A549 (cell line): ENCODE measurements at regions not wholly inside any gene's neighbourhood (a gene's known extent, or its start where the extent isn't known, plus 50 kb on each side); places are given as distances from the start of the nearest gene placed in this dataset.

Experiments
- ATAC-seq, 2 experiments: fragments of 200-7000 bp in 1 of 2; fragments of >200 bp in 1 of 2; cut with Nextera tagmentation in 1 of 2; cut with Tn5 transposase in 1 of 2; 3 replicates each; pipeline versions ENCODE4 v1.8.0 to v1.9.1; 2018 to 2020; ENCODE audit warnings: mild to moderate bottlenecking in 1 of 2, moderate library complexity in 1 of 2
- CTCF ChIA-PET: fragments of 300-600 bp; sonication (Branson Sonifier 250); formaldehyde crosslinking; extraction: SDS; loops from one replicate; lab custom pipeline; 2021; ENCODE audit warnings: antibody characterized with exemption, inconsistent platforms; lab: Yijun Ruan, JAX
- POLR2A ChIA-PET: fragments of 350-600 bp; formaldehyde crosslinking; extraction: SDS; loops from one replicate; lab custom pipeline; 2021; ENCODE audit warnings: antibody characterized with exemption, inconsistent platforms; lab: Yijun Ruan, JAX
- DNase-seq, 2 experiments: peaks; one replicate each; pipeline versions ENCODE4 v3.0.0 to v3.0.0-alpha.2; 2011 to 2016; ENCODE audit warnings: low read depth in 1 of 2, low spot score in 1 of 2
- FAIRE-seq: peaks from 2 replicates; lab custom pipeline; 2011; peaks lifted over from hg19 to GRCh38; lab: Jason Lieb, UNC
- H3K27ac ChIP-seq, 2 experiments: fragments of >200 bp; sonication (Bioruptor Twin); formaldehyde crosslinking; 3 replicates each; pipeline ENCODE4 v1.5.1; 2016 to 2017
- H3K4me1 ChIP-seq: fragments of >200 bp; sonication (Bioruptor Twin); formaldehyde crosslinking; 3 replicates; pipeline ENCODE4 v1.6.1; 2016
- H3K4me2 ChIP-seq: fragments of >200 bp; sonication (Bioruptor Twin); formaldehyde crosslinking; 3 replicates; pipeline ENCODE4 v1.6.1; 2016
- H3K4me3 ChIP-seq: fragments of >200 bp; sonication (Bioruptor Twin); formaldehyde crosslinking; 3 replicates; pipeline ENCODE4 v1.5.1; 2016
- H3K9me3 ChIP-seq: fragments of >200 bp; sonication (Bioruptor Twin); formaldehyde crosslinking; 3 replicates; pipeline ENCODE4 v1.6.1; 2016
- BCL3 ChIP-seq: fragments of >200 bp; sonication (Bioruptor Twin); formaldehyde crosslinking; IDR thresholded peaks from 3 replicates; pipeline ENCODE4 v1.6.1; 2016
- CBX2 ChIP-seq: fragments of 200-600 bp; sonication (generic); IDR thresholded peaks from 2 replicates; pipeline ENCODE4 v1.6.1; 2016; ENCODE audit warnings: low read depth, mild to moderate bottlenecking, borderline replicate concordance
- CTCF ChIP-seq: fragments of >200 bp; sonication (Bioruptor Twin); formaldehyde crosslinking; IDR thresholded peaks from 3 replicates; pipeline ENCODE4 v1.5.1; 2016
- E2F6 ChIP-seq: IDR thresholded peaks from 2 replicates; pipeline ENCODE4 v1.6.1; 2012; ENCODE audit warnings: low read depth, borderline replicate concordance
- EHMT2 ChIP-seq: fragments of 200-600 bp; sonication (generic); IDR thresholded peaks from 2 replicates; pipeline ENCODE4 v1.6.1; 2016; ENCODE audit warnings: antibody characterized with exemption, low read depth, mild to moderate bottlenecking, moderate library complexity
- ESRRA ChIP-seq: fragments of 150-350 bp; IDR thresholded peaks from 2 replicates; pipeline ENCODE4 v1.6.1; 2014; ENCODE audit warnings: mild to moderate bottlenecking, low read length, borderline replicate concordance
- FOSL2 ChIP-seq, 2 experiments: fragments of 450-650 bp in 1 of 2; fragments of >200 bp in 1 of 2; sonication (Bioruptor Twin) in 1 of 2; formaldehyde crosslinking; IDR thresholded peaks; 2 replicates each; pipeline versions ENCODE4 v1.5.0 to v1.6.1; 2016 to 2020; ENCODE audit warnings: mild to moderate bottlenecking in 1 of 2, moderate library complexity in 1 of 2
- FOXS1 ChIP-seq: fragments of 250-450 bp; sonication (Bioruptor Pico); IDR thresholded peaks from 2 replicates; pipeline ENCODE4 v1.5.0; 2020; ENCODE audit warnings: mild to moderate bottlenecking, moderate library complexity
- HMGXB4 ChIP-seq: fragments of 250-450 bp; sonication (Bioruptor Pico); IDR thresholded peaks from 2 replicates; pipeline ENCODE4 v1.5.0; 2021; ENCODE audit warnings: mild to moderate bottlenecking, moderate library complexity, borderline replicate concordance
- HOXA7 ChIP-seq: fragments of 250-450 bp; sonication (Bioruptor Pico); IDR thresholded peaks from 2 replicates; pipeline ENCODE4 v1.5.0; 2020; ENCODE audit warnings: mild to moderate bottlenecking, moderate library complexity
- HOXB13 ChIP-seq: fragments of 250-450 bp; sonication (Bioruptor Pico); IDR thresholded peaks from 2 replicates; pipeline ENCODE4 v1.5.0; 2020; ENCODE audit warnings: low read depth, mild to moderate bottlenecking, moderate library complexity
- HOXB5 ChIP-seq: fragments of 250-450 bp; sonication (Bioruptor Pico); IDR thresholded peaks from 2 replicates; pipeline ENCODE4 v1.5.0; 2020; ENCODE audit warnings: mild to moderate bottlenecking, moderate library complexity
- KDM1A ChIP-seq: fragments of 200-600 bp; sonication (generic); IDR thresholded peaks from 2 replicates; pipeline ENCODE4 v1.6.1; 2016; ENCODE audit warnings: low read depth, mild to moderate bottlenecking
- KDM5A ChIP-seq: fragments of 200-600 bp; sonication (generic); IDR thresholded peaks from 2 replicates; pipeline ENCODE4 v1.6.1; 2016; ENCODE audit warnings: antibody characterized with exemption, mild to moderate bottlenecking
- NFE2L2 ChIP-seq: fragments of 150-350 bp; conservative IDR thresholded peaks from 2 replicates; pipeline ENCODE4 v1.6.1; 2014; ENCODE audit warnings: low read length
- NR3C1 ChIP-seq: fragments of >200 bp; sonication (Bioruptor Twin); formaldehyde crosslinking; IDR thresholded peaks from 3 replicates; pipeline ENCODE4 v1.6.1; 2017
- RAD21 ChIP-seq, 2 experiments: fragments of >200 bp in 1 of 2; sonication (Bioruptor Twin) in 1 of 2; formaldehyde crosslinking in 1 of 2; IDR thresholded peaks in 1 of 2; conservative IDR thresholded peaks in 1 of 2; 2 replicates in 1 of 2; 3 replicates in 1 of 2; pipeline ENCODE4 v1.6.1; 2012 to 2018; ENCODE audit warnings: inconsistent platforms in 1 of 2
- SMC3 ChIP-seq: fragments of >200 bp; sonication (Bioruptor Twin); formaldehyde crosslinking; IDR thresholded peaks from 3 replicates; pipeline ENCODE4 v1.6.1; 2018; ENCODE audit warnings: inconsistent platforms
- SREBF2 ChIP-seq: fragments of 450-650 bp; IDR thresholded peaks from 2 replicates; pipeline ENCODE4 v1.6.1; 2014; ENCODE audit warnings: mild to moderate bottlenecking, moderate library complexity
- ZFP36 ChIP-seq: fragments of 450-650 bp; IDR thresholded peaks from 2 replicates; pipeline ENCODE4 v1.6.1; 2014; ENCODE audit warnings: borderline replicate concordance; ENCODE audit not compliant: partially characterized antibody
- WGBS: methylation state at CpG from one replicate; pipeline ENCODE4 v1.1.6; 2017; ENCODE audit errors: missing lambda C conversion rate; 5-methylcytosine and 5-hydroxymethylcytosine counted together
- TF ChIP-seq, protein P1 (sequence below): fragments of >200 bp; sonication (Bioruptor Twin); formaldehyde crosslinking; IDR thresholded peaks from 2 replicates; pipeline ENCODE4 v1.6.1; 2016

DNA sequence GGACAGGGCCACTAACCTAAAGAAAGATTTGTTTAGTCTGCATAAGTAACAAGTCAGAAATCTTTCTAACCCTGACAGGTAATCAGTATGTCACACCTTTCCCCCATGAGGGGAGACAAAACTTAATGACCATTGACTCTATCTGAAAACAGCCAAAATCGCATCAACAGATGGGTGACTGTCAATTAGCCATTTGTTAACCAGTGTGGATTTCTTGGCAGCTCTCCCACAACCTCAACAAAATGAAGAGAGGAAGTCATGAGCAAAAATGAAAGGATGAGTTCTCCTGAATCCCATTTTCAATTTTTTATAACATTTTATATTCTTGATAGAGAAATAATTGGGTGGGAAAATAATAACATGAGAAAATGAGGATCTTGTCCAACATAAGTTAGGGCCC is 84.6 kb upstream of the SNX2 start:
- POLR2A ChIA-PET, result no interaction called here
- H3K4me3 ChIP-seq, result no peak overlapping the region
- DNase-seq, result no peak
- TF ChIP-seq ZFP36 (no peak), HOXB5 (CRISPR knock-in tag) (no peak), SREBF2 (no peak), HOXB13 (CRISPR knock-in tag) (no peak), ESRRA (no peak), FOSL2 (IDR thresholded peaks at IDR 0.05) (no peak), FOSL2 (CRISPR knock-in tag; IDR thresholded peaks at IDR 0.05) (no peak)
- no peak overlapping the region for H3K27ac ChIP-seq
- ATAC-seq, result no peak
- H3K9me3 ChIP-seq, result no peaks in the 10 kb centered on the region
- FAIRE-seq, result no peak
- WGBS, result 13% methylated on average over 1 of the region's 1 CpG
- no peaks in the 10 kb centered on the region for H3K4me1 ChIP-seq
- CTCF ChIA-PET, result no interaction called here
- no peak overlapping the region for H3K4me2 ChIP-seq

DNA sequence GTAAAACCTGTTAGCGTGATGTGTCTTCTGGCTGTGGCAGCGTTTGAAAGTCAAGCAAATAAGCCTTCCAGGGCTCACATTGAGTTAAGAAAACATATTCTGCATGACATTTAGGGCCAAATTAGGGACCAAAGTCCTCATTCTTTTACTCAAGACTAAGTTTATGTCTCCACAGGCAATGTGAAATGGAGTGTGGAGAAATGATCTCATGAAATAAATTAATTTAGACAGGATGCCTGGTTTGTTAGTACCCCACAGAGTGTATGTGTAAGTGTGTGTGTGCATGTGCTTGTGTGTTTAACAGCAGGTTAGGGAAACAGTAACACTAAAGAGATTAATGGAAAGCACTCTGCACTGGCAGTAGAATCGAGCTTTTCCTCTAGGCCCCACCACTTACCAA is 82.9 kb upstream of the SNX2 start:
- Histone ChIP-seq H3K4me2 (no peak overlapping the region), H3K4me3 (no peak overlapping the region), H3K9me3 (no peaks in the 10 kb centered on the region), H3K4me1 (no peaks in the 10 kb centered on the region), H3K27ac (no peak overlapping the region)
- CTCF ChIA-PET, result interaction anchor here (1.2 kb wide), 1 partner anchor 13 kb away, joined by 3 read pairs; no protein-coding TSS in a partner anchor
- POLR2A ChIA-PET, result no interaction called here
- FAIRE-seq, result no peak
- 39% methylated on average over 3 of the region's 3 CpGs for WGBS
- TF ChIP-seq HMGXB4 (no peak), SREBF2 (no peak), CTCF (no peak), RAD21 (conservative IDR thresholded peaks at IDR 0.05 in 1 of 2, IDR thresholded peaks at IDR 0.05 in 1 of 2) (no peak), NR3C1 (no peak), NFE2L2 (no peak), BCL3 (no peak), FOXS1 (CRISPR knock-in tag) (no peak), EHMT2 (no peak), HOXA7 (CRISPR knock-in tag) (no peak), KDM1A (no peak), SMC3 (no peak), KDM5A (no peak), CBX2 (no peak), E2F6 (no peak)
- TF ChIP-seq, protein P1, sequence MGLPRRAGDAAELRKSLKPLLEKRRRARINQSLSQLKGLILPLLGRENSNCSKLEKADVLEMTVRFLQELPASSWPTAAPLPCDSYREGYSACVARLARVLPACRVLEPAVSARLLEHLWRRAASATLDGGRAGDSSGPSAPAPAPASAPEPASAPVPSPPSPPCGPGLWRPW, result no peak
- no peak for ATAC-seq
- no peak for DNase-seq
